IMR-90 (cell line): ENCODE measurements at regions not wholly inside any gene's neighbourhood (a gene's known extent, or its start where the extent isn't known, plus 50 kb on each side); places are given as distances from the start of the nearest gene placed in this dataset.

ENCODE experiments used
- ATAC-seq: fragments of 200-7000 bp; cut with Tn5 transposase; 2 replicates; pipeline ENCODE4 v1.9.1; 2020; ENCODE audit warnings: low read depth, mild to moderate bottlenecking, moderate library complexity
- BruUV-seq: library from RNA; stranded (reverse); fragments of 400-500 nt; replicated peaks from 2 replicates; lab custom pipeline; 2021; lab: Mats Ljungman, UMichigan
- CTCF ChIA-PET: fragments of 300-600 bp; formaldehyde crosslinking; extraction: SDS; loops from one replicate; lab custom pipeline; 2021; ENCODE audit warnings: antibody characterized with exemption; lab: Yijun Ruan, JAX
- POLR2A ChIA-PET: fragments of 300-600 bp; sonication (Branson Sonifier 250); formaldehyde crosslinking; loops from one replicate; lab custom pipeline; 2022; ENCODE audit warnings: antibody characterized with exemption; ENCODE audit not compliant: unreplicated experiment; lab: Charles Lee
- DNase-seq: peaks from one replicate; pipeline ENCODE4 v3.0.0; 2013
- H2AFZ ChIP-seq: replicated peaks from 2 replicates; pipeline ENCODE3; 2013; ENCODE audit warnings: low read length, mild to moderate bottlenecking; ENCODE audit not compliant: poor library complexity
- H2AK5ac ChIP-seq: 2 replicates; pipeline ENCODE4 v1.6.1; 2013; ENCODE audit warnings: low read depth, low read length, inconsistent platforms
- H2AK9ac ChIP-seq: replicated peaks from 2 replicates; pipeline ENCODE3; 2013; ENCODE audit warnings: mild to moderate bottlenecking, low read depth, low read length, moderate library complexity; ENCODE audit not compliant: poor library complexity
- H2BK120ac ChIP-seq: 2 replicates; pipeline ENCODE4 v1.6.1; 2013; ENCODE audit warnings: low read depth, low read length, inconsistent platforms
- H2BK15ac ChIP-seq: 3 replicates; pipeline ENCODE4 v1.6.1; 2013; ENCODE audit warnings: low read depth, low read length, inconsistent platforms
- H2BK20ac ChIP-seq: 2 replicates; pipeline ENCODE4 v1.6.1; 2013; ENCODE audit warnings: low read depth, mild to moderate bottlenecking, inconsistent platforms, low read length, moderate library complexity
- H2BK5ac ChIP-seq: 2 replicates; pipeline ENCODE4 v1.6.1; 2013; ENCODE audit warnings: mild to moderate bottlenecking, low read depth, low read length, inconsistent platforms; ENCODE audit not compliant: poor library complexity, severe bottlenecking
- H3K14ac ChIP-seq: replicated peaks from 2 replicates; pipeline ENCODE4 v1.6.1; 2013; ENCODE audit warnings: low read depth, low read length, inconsistent platforms
- H3K18ac ChIP-seq: 2 replicates; pipeline ENCODE4 v1.6.1; 2013; ENCODE audit warnings: low read depth, low read length, control low read depth
- H3K23ac ChIP-seq: 2 replicates; pipeline ENCODE4 v1.6.1; 2013; ENCODE audit warnings: low read depth, low read length, inconsistent platforms
- H3K27ac ChIP-seq: 2 replicates; pipeline ENCODE4 v1.5.1; 2013; ENCODE audit warnings: mild to moderate bottlenecking, control low read depth, low read length; ENCODE audit not compliant: insufficient read depth
- H3K27me3 ChIP-seq: 2 replicates; pipeline ENCODE4 v1.6.1; 2013; ENCODE audit warnings: low read length; ENCODE audit not compliant: control insufficient read depth, insufficient read depth
- H3K36me3 ChIP-seq: 2 replicates; pipeline ENCODE4 v1.6.1; 2013; ENCODE audit warnings: low read length, mixed read lengths; ENCODE audit not compliant: control insufficient read depth, insufficient read depth
- H3K4ac ChIP-seq: 2 replicates; pipeline ENCODE4 v1.6.1; 2013; ENCODE audit warnings: low read depth, low read length, inconsistent platforms
- H3K4me1 ChIP-seq: 2 replicates; pipeline ENCODE4 v1.6.1; 2013; ENCODE audit warnings: low read length, mixed read lengths; ENCODE audit not compliant: control insufficient read depth, insufficient read depth
- H3K4me2 ChIP-seq: 2 replicates; pipeline ENCODE4 v1.6.1; 2013; ENCODE audit warnings: low read depth, mild to moderate bottlenecking, control low read depth, low read length, moderate library complexity
- H3K4me3 ChIP-seq: 2 replicates; pipeline ENCODE4 v1.5.1; 2013; ENCODE audit warnings: low read depth, mild to moderate bottlenecking, control low read depth, low read length, moderate library complexity; ENCODE audit not compliant: insufficient read depth
- H3K56ac ChIP-seq: 2 replicates; pipeline ENCODE4 v1.6.1; 2013; ENCODE audit warnings: low read length, inconsistent platforms; ENCODE audit not compliant: insufficient read depth; ENCODE audit errors: extremely low read depth
- H3K79me1 ChIP-seq, 2 experiments: 2 replicates each; pipeline ENCODE4 v1.6.1; 2013; ENCODE audit warnings: low read length in 2 of 2, inconsistent platforms in 1 of 2, low read depth in 1 of 2
- H3K9ac ChIP-seq: 2 replicates; pipeline ENCODE4 v1.6.1; 2013; ENCODE audit warnings: low read depth, low read length, control low read depth
- H3K9me1 ChIP-seq: 2 replicates; pipeline ENCODE4 v1.6.1; 2013; ENCODE audit warnings: low read length, inconsistent platforms; ENCODE audit not compliant: insufficient read depth
- H3K9me3 ChIP-seq: 2 replicates; pipeline ENCODE4 v1.6.1; 2013; ENCODE audit warnings: low read length; ENCODE audit not compliant: control insufficient read depth, insufficient read depth
- H4K20me1 ChIP-seq: 2 replicates; pipeline ENCODE4 v1.6.1; 2013; ENCODE audit warnings: low read length, inconsistent platforms; ENCODE audit not compliant: insufficient read depth
- H4K5ac ChIP-seq: 2 replicates; pipeline ENCODE4 v1.6.1; 2013; ENCODE audit warnings: mild to moderate bottlenecking, low read depth, low read length, control low read depth
- H4K8ac ChIP-seq, 2 experiments: 2 replicates each; pipeline ENCODE4 v1.6.1; 2013; ENCODE audit warnings: low read depth in 2 of 2, low read length in 2 of 2, control low read depth in 1 of 2, inconsistent platforms in 1 of 2
- H4K91ac ChIP-seq: 2 replicates; pipeline ENCODE4 v1.6.1; 2013; ENCODE audit warnings: low read depth, low read length, inconsistent platforms; ENCODE audit not compliant: insufficient read depth
- CEBPB ChIP-seq: IDR thresholded peaks from 2 replicates; pipeline ENCODE4 v1.6.1; 2012; ENCODE audit warnings: low read depth, low read length, improper control_type of control experiment
- FOS ChIP-seq: fragments of 150-350 bp; IDR thresholded peaks from 2 replicates; pipeline ENCODE4 v1.6.1; 2016; ENCODE audit warnings: low read depth, low read length
- MAFK ChIP-seq: IDR thresholded peaks from 2 replicates; pipeline ENCODE4 v1.6.1; 2012; ENCODE audit warnings: low read depth, low read length, improper control_type of control experiment
- MXI1 ChIP-seq: IDR thresholded peaks from 2 replicates; pipeline ENCODE4 v1.6.1; 2012; ENCODE audit warnings: low read depth, mild to moderate bottlenecking, low read length, moderate library complexity, borderline replicate concordance
- NFE2L2 ChIP-seq: fragments of 150-350 bp; IDR thresholded peaks from 2 replicates; pipeline ENCODE4 v1.6.1; 2016; ENCODE audit warnings: low read depth, mild to moderate bottlenecking, low read length
- WGBS, 2 experiments: methylation state at CpG; one replicate each; pipeline versions ENCODE4 v1.1.5 to v1.1.7; 2013; ENCODE audit warnings: missing lambda C conversion rate in 2 of 2; ENCODE audit not compliant: insufficient read length in 1 of 2; ENCODE audit errors: extremely low coverage in 2 of 2; 5-methylcytosine and 5-hydroxymethylcytosine counted together
- dilution Hi-C: fragments of 300-500 bp; cut with HindIII; formaldehyde crosslinking; loops from one replicate; pipeline ENCODE4 v1.14.3; 2018; ENCODE audit warnings: low sequenced_read_pairs; ENCODE audit not compliant: unreplicated experiment
- in situ Hi-C: fragments of 300-500 bp; cut with MboI; formaldehyde crosslinking; loops from 3 replicates; pipeline ENCODE4 v1.14.3; 2019; ENCODE audit warnings: low sequenced_read_pairs, inconsistent platforms, mixed read lengths
- intact Hi-C: fragments of 100-400 bp; cut with micrococcal nuclease; formaldehyde crosslinking; loops from 2 replicates; pipeline ENCODE4 v1.10.0; 2022

DNA sequence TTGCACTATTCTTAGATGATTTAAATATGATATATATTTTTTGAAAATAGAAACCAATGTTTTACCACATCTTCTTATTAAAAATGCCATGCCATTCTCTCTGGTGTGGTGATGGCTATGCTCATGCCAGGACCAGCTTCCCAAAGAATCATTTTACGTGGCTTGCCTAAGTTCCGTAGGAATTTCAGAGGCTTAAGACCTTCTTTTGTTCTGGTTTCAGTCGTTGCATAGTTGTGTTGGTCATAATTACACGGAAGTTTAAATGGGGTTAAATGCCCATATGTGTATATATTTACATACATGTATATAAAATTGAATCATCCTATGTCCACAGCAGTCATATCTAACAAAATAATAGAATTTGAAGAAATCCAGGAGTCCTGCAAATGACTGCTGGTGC lies 78.7 kb upstream of the PLPPR5 start:
- H3K9me3 ChIP-seq = no peaks in the 10 kb centered on the region
- WGBS, 2 experiments = no CpG with 5 or more reads among the region's 4 CpGs
- H2BK15ac ChIP-seq = no peak overlapping the region
- no peaks in the 10 kb centered on the region for H3K79me1 ChIP-seq
- no peak overlapping the region for H4K8ac ChIP-seq
- ATAC-seq (no peak), DNase-seq (no peak)
- in situ Hi-C loops (no loop called here), dilution Hi-C loops (no loop called here), intact Hi-C loops (no loop called here)
- no peak overlapping the region for H2BK120ac ChIP-seq
- no peak overlapping the region for H3K4ac ChIP-seq
- no peak overlapping the region for H2BK20ac ChIP-seq
- no peaks in the 10 kb centered on the region for H3K9me1 ChIP-seq
- no peak overlapping the region for H4K91ac ChIP-seq
- no peak overlapping the region for H2AK9ac ChIP-seq
- H4K20me1 ChIP-seq = no peaks in the 10 kb centered on the region
- no TSS peak for BruUV-seq
- no peak overlapping the region for H3K27ac ChIP-seq
- no peaks in the 10 kb centered on the region for H3K36me3 ChIP-seq
- no peak overlapping the region for H3K14ac ChIP-seq
- H3K27me3 ChIP-seq = no peaks in the 10 kb centered on the region
- no peak overlapping the region for H3K4me2 ChIP-seq
- no peak for TF ChIP-seq FOS
- no peak for TF ChIP-seq MXI1
- TF ChIP-seq MAFK = no peak
- no peak for TF ChIP-seq NFE2L2
- no peak for TF ChIP-seq CEBPB
- no peaks in the 10 kb centered on the region for H3K4me1 ChIP-seq
- H2BK5ac ChIP-seq = no peak overlapping the region
- no peak overlapping the region for H3K4me3 ChIP-seq
- H3K18ac ChIP-seq = no peak overlapping the region
- no peak overlapping the region for H3K56ac ChIP-seq
- ChIA-PET CTCF (no interaction called here), POLR2A (no interaction called here)
- H3K23ac ChIP-seq = no peak overlapping the region
- H2AFZ ChIP-seq = no peak overlapping the region
- no peak overlapping the region for H3K9ac ChIP-seq
- no peak overlapping the region for H2AK5ac ChIP-seq
- no peak overlapping the region for H4K5ac ChIP-seq
